ENCODE measurements at regions not wholly inside any gene's neighbourhood (a gene's known extent, or its start where the extent isn't known, plus 50 kb on each side); places are given as distances from the start of the nearest gene placed in this dataset.

DNA sequence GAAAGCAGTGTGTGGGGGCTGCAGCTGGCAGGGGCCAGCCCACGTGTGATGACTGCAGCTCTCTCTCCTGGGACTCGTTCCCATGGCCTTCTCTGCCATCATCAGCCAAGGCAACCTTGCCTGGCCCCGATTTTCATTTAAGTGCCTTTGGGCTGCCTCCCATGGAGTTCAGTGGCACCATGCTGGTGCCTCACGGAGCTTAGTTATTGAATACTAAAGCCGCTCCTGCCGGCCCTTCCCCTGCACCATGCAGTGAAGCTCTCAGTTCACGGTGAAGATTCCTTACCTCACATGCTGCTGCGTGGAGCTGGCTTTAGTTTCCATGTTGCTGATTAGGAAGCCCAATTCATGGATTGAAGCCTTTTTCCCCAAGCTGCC lies 141.5 kb upstream of the EEPD1 start:
- no peak overlapping the region for H2AFZ ChIP-seq (ENCODE audit: low read depth, low read length)
- no peak overlapping the region for H3K9ac ChIP-seq (replicated peaks; ENCODE audit: extremely low read depth, insufficient read depth, low read length)
- CTCF ChIA-PET, result interaction anchor here (1.3 to 3.3 kb wide), 2 partner anchors 10 to 281 kb away, joined by 5 to 13 read pairs; no protein-coding TSS in a partner anchor

More for the DNA sequence above, 141.5 kb upstream of the EEPD1 start:
- Histone ChIP-seq H3K79me2 (ENCODE audit: control insufficient read depth, insufficient read depth, low read length) (no peaks in the 10 kb centered on the region), H3K9me1 (replicated peaks; ENCODE audit: control insufficient read depth, extremely low read depth, insufficient read depth, low read length) (no peaks in the 10 kb centered on the region), H3K36me3 (ENCODE audit: control insufficient read depth in 2 of 2, extremely low read depth in 1 of 2, insufficient read depth in 2 of 2, low read length in 2 of 2) (no peaks in the 10 kb centered on the region), H4K20me1 (replicated peaks; ENCODE audit: control insufficient read depth, extremely low read depth, insufficient read depth, low read length) (no peaks in the 10 kb centered on the region), H3K4me3 (replicated peaks in 1 of 3; ENCODE audit: insufficient read depth in 1 of 3, low read depth in 1 of 3, low read length in 3 of 3) (no peak overlapping the region), H3K4me1 (ENCODE audit: control insufficient read depth, extremely low read depth, insufficient read depth, low read length) (no peaks in the 10 kb centered on the region), H3K27me3 (ENCODE audit: control insufficient read depth in 2 of 2, insufficient read depth in 2 of 2, low read length in 2 of 2) (no peaks in the 10 kb centered on the region), H3K27ac (ENCODE audit: insufficient read depth, low read depth, low read length) (no peak overlapping the region), H3K9me3 (replicated peaks; ENCODE audit: control insufficient read depth, insufficient read depth, low read length) (no peaks in the 10 kb centered on the region), H3K4me2 (ENCODE audit: insufficient read depth, low read length) (no peak overlapping the region)
- DNase-seq (ENCODE audit: low read depth, low spot score), result no peak
- POLR2A ChIA-PET, result no interaction called here
- no peak for FAIRE-seq
- no TSS peak for BruUV-seq (replicated peaks)
- intact Hi-C loops (cut with micrococcal nuclease), result no loop called here
- dilution Hi-C loops (cut with MboI; ENCODE audit: extremely low pct_ligation_motif_present, low sequenced_read_pairs), result no loop called here
- TF ChIP-seq FOS (IDR thresholded peaks at IDR 0.05; ENCODE audit: borderline replicate concordance, insufficient read depth, low read length) (no peak), POLR2A (IDR thresholded peaks at IDR 0.05; ENCODE audit: low read depth, low read length) (no peak), EZH2 (IDR thresholded peaks at IDR 0.05; ENCODE audit: borderline replicate concordance, low read depth, low read length, severe bottlenecking) (no peak), GATA2 (IDR thresholded peaks at IDR 0.05; ENCODE audit: insufficient read depth, insufficient read length, low read depth, low read length) (no peak), JUN (IDR thresholded peaks at IDR 0.05; ENCODE audit: borderline replicate concordance, insufficient read depth, insufficient read length, low read depth) (no peak), MYC (IDR thresholded peaks at IDR 0.05; ENCODE audit: low read depth, low read length) (no peak), POLR2AphosphoS5 (IDR thresholded peaks at IDR 0.05; ENCODE audit: insufficient read depth, low read depth, low read length) (no peak)
- TF ChIP-seq, protein P1, sequence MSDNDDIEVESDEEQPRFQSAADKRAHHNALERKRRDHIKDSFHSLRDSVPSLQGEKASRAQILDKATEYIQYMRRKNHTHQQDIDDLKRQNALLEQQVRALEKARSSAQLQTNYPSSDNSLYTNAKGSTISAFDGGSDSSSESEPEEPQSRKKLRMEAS (IDR thresholded peaks at IDR 0.05; ENCODE audit: insufficient read depth, insufficient read length), result no peak
- TF ChIP-seq, protein P2, sequence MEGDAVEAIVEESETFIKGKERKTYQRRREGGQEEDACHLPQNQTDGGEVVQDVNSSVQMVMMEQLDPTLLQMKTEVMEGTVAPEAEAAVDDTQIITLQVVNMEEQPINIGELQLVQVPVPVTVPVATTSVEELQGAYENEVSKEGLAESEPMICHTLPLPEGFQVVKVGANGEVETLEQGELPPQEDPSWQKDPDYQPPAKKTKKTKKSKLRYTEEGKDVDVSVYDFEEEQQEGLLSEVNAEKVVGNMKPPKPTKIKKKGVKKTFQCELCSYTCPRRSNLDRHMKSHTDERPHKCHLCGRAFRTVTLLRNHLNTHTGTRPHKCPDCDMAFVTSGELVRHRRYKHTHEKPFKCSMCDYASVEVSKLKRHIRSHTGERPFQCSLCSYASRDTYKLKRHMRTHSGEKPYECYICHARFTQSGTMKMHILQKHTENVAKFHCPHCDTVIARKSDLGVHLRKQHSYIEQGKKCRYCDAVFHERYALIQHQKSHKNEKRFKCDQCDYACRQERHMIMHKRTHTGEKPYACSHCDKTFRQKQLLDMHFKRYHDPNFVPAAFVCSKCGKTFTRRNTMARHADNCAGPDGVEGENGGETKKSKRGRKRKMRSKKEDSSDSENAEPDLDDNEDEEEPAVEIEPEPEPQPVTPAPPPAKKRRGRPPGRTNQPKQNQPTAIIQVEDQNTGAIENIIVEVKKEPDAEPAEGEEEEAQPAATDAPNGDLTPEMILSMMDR (IDR thresholded peaks at IDR 0.05; ENCODE audit: extremely low read depth in 1 of 2, insufficient read depth in 1 of 2, low read depth in 1 of 2, low read length in 2 of 2), result no peak

Measured in endothelial cell of umbilical vein (primary cell).